Suppressor macrophage treated with lipopolysaccharide for 1 hour (primary cell): ENCODE measurements at regions not wholly inside any gene's neighbourhood (a gene's known extent, or its start where the extent isn't known, plus 50 kb on each side); places are given as distances from the start of the nearest gene placed in this dataset.
"Not testable (repeated sequence)": the region's sequence is repeated elsewhere in the genome, so short reads cannot be mapped to it uniquely, and the experiment has no call there.

ENCODE experiments used
- DNase-seq, 3 donors: peaks; one replicate each; pipeline ENCODE4 v3.0.0-alpha.2; 2020 to 2022

DNA sequence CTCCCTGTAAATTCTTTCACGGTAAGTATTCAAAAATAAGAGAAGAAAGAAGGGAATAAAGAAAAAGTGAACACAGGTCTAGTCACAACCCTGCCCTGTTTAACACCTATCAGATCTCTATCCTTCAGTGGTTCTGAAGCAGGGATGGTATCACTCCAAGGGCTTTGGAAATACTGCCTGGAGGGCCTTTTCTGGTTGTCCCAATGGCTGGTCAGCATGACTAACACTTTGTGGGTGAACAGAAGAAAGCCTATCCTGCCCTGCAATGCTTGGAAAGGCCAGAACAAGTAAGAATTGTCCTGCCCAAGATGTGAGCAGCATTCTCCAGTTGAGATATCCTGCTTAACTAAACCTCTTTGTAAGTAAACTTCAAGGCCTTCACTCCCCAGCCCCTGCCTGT, 124.9 kb downstream of the TMEM167A start:
- no peak for DNase-seq

GRCh38 chr5:82944267-82944666, 132.9 kb downstream of the TMEM167A start:
- not testable (repeated sequence) for DNase-seq

DNA sequence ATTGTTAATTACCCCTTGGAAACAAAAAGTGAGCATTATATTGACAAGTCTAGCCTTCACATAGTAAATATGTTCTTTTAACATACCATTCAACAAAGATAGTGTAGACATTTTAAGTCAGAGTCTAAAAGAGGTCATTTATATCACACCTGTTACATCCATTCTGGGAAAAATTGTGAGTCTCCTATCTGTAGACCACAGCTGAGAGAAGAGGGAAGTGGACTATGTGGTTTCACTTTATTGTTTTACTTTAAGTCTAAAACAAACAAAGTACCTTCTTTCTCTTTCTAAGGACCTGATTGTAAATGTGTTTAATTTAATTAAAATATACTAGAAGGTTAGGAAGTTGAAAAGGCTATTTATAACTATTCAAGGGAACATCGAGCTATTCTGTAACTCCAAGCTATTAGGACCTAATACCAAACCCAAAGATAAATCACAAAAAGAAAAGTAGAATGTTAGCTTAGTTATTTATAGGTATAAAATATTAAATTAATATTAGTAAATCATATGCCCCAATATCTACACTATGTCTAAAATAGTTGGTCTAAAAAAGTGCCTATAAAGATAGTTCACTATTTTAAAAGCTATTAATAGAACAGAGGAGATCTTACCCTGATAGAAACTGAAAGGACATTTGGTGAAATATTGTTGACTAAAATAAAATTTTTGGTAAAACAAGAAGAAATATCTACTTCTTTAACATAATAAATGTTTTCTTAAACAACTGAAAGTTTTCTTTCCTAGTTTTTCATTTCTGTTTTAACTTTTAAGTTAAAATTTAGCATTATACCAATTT, 134.9 kb downstream of the TMEM167A start:
- peak in 1 of 3 donors; percentile 22 for DNase-seq

- DNase-seq, result no peak
These were observed 138.1 kb downstream of the TMEM167A start for GRCh38 chr5:82938901-82939725.

- not testable (repeated sequence) for DNase-seq
These were observed 144.5 kb downstream of the TMEM167A start for GRCh38 chr5:82932473-82933220.

DNA sequence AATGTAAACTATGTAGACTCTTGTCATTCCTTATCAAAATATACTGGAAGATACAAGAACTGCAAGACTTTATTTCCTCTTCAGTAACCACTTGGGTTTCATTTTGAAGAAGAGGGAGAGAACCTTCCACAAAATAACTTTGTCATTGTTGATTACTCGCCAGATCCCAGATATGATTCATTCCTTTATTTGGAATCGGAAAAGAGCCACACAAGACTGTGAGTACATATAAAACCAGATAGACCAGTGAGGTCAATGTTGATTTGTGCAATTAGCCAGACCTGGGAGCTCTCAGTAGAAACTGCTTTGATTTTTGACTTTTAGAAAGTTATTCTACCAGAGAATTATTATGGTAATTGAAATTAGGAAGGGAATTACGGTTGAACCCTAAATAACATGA, 146.1 kb downstream of the TMEM167A start:
- peak in 2 of 3 donors; percentile 29 to 59 for DNase-seq

GRCh38 chr5:82925061-82925411, 152.2 kb downstream of the TMEM167A start:
- DNase-seq, result no peak

DNA sequence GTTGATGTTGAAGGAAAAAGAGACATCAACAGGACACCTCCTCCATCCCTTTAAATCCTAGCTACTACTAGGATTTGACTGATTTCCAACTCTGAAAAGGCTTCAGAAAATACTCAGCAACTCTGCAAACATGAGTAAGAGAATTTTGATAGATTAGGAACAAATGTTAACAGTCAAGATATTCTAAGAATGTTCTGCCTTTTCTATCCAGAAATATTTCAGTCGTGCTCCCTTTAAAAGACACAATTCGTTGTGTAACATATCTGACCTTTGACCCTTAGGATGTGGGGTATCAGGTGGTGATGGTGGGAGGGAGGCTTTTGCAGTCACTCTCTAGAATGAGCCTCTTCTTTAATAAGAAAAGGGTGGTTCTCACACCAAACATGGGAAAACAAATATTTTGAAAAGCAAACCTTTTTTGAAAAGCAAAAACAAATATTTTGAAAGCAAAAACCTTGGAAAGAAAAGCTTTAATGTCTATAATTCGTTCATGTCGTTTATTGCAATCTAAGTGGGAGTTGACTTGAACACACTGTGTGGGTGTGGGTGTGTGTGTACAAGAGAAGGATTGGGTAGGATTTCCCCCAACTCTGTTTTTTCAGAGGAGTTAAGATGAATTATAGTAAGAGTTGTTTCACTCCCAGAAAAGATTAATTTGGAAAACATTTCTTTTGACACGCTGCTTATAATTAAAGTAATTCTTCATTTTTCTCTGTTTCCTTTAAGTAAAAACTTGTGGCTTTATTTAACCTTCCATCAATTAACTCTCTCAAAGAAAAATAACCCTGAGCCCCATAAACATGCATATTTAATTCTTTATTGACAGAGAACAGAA, 152.8 kb downstream of the TMEM167A start:
- no peak for DNase-seq

- no peak for DNase-seq
These were observed 155.0 kb downstream of the TMEM167A start for GRCh38 chr5:82922086-82922734.

GRCh38 chr5:82918311-82919031, 158.7 kb downstream of the TMEM167A start:
- peak in 1 of 3 donors; percentile 43 for DNase-seq

DNA sequence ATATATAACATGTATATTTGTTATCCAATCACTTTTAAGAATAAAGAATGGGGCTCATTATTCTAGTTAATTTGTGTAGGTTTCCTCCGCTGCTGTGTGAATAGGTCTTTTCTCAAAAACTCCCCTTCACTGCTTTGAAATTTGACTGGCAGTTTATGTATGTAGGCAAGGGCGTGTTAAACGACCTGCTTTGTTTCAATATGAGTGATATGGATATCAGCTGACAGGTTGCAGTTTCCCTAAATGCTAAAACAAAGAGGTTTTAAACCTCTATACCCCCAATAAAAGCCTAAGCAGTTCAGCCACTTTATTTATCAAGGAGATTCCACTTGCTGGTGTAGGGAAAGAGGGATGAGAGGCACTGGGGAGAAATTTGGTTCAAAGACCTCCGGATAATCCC, 159.6 kb downstream of the TMEM167A start:
- DNase-seq, result no peak

DNA sequence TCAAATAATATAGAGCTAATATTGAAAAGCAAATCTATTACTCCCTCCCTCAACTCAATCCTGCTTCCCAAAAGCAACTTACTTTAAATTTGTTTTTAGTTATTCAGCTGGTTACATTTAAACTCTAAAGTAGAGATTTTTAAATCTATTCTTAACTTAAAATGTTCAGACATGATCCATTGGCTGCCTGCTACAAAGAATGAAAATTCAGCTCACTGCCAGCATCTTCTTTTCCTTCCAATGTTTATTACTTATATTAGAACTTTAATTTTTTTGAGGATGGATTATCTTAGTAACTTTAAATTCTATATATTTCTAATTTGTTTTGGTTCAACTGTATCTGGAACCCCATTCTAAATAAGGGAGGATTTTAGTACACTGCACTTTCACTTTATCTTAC, 163.2 kb downstream of the TMEM167A start:
- DNase-seq, result no peak

GRCh38 chr5:82912462-82912861, 164.7 kb downstream of the TMEM167A start:
- no peak for DNase-seq

GRCh38 chr5:82911910-82912309, 165.3 kb downstream of the TMEM167A start:
- DNase-seq, result no peak

- no peak for DNase-seq
These were observed 166.3 kb downstream of the TMEM167A start for GRCh38 chr5:82910905-82911304.

GRCh38 chr5:82910491-82910890, 166.7 kb downstream of the TMEM167A start:
- DNase-seq, result no peak

GRCh38 chr5:82909771-82910170, 167.4 kb downstream of the TMEM167A start:
- DNase-seq, result no peak

- DNase-seq, result no peak
These were observed 171.2 kb downstream of the TMEM167A start for GRCh38 chr5:82905986-82906385.

- DNase-seq, result no peak
These were observed 175.8 kb downstream of the TMEM167A start for GRCh38 chr5:82901281-82901888.

DNA sequence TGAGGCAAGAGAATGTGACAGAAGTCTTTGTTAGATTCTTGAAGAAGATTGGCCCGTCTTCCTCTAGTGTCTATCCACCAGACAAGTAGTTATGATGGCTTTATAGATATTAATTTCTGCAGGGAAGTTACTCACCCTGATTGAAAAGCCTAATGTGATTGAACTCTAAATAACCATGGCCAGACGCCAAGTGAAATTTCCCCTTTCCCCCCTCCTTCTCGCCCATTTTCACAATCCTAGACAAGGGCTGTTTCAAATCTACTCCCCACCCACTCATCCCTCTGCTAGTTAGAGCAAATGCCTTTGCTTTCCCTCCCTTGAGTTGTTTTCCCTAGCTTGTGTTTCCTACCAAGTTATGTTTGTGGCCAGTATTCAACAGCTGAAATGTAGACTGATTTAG, 182.5 kb downstream of the TMEM167A start:
- peak; percentile 23 to 44 (median 32) for DNase-seq

GRCh38 chr5:82889088-82889487, 188.1 kb downstream of the TMEM167A start:
- no peak for DNase-seq
